NOMO-1 treated with DMSO at 0.1 percent for 48 hours (cell line): ENCODE measurements at regions not wholly inside any gene's neighbourhood (a gene's known extent, or its start where the extent isn't known, plus 50 kb on each side); places are given as distances from the start of the nearest gene placed in this dataset.
"Not testable (repeated sequence)": the region's sequence is repeated elsewhere in the genome, so short reads cannot be mapped to it uniquely, and the experiment has no call there.

Experiments used
- DNase-seq: peaks from one replicate; lab custom pipeline; 2025; ENCODE audit not compliant: unreplicated experiment; lab: John Stamatoyannopoulos, UW

- DNase-seq: no peak
Observed at GRCh38 chr14:106204063-106204462, 677.7 kb downstream of the TMEM121 start.

GRCh38 chr14:106207316-106207715, 680.9 kb downstream of the TMEM121 start:
- no peak for DNase-seq

GRCh38 chr14:106208794-106209193, 682.4 kb downstream of the TMEM121 start:
- DNase-seq: no peak

GRCh38 chr14:106209755-106210154, 683.4 kb downstream of the TMEM121 start:
- no peak for DNase-seq

- DNase-seq: no peak
Observed at GRCh38 chr14:106210650-106211049, 684.3 kb downstream of the TMEM121 start.

GRCh38 chr14:106211334-106211900, 685.0 kb downstream of the TMEM121 start:
- DNase-seq: no peak

GRCh38 chr14:106215229-106215628, 688.8 kb downstream of the TMEM121 start:
- DNase-seq: no peak

GRCh38 chr14:106216679-106217078, 690.3 kb downstream of the TMEM121 start:
- DNase-seq: no peak

- no peak for DNase-seq
Observed at GRCh38 chr14:106218174-106218573, 691.8 kb downstream of the TMEM121 start.

GRCh38 chr14:106222311-106222710, 695.9 kb downstream of the TMEM121 start:
- no peak for DNase-seq

- DNase-seq: no peak
Observed at GRCh38 chr14:106222731-106223130, 696.3 kb downstream of the TMEM121 start.

- DNase-seq: no peak
Observed at GRCh38 chr14:106227793-106228192, 701.4 kb downstream of the TMEM121 start.

- no peak for DNase-seq
Observed at GRCh38 chr14:106228541-106229158, 702.3 kb downstream of the TMEM121 start.

- no peak for DNase-seq
Observed at GRCh38 chr14:106230071-106230470, 703.7 kb downstream of the TMEM121 start.

- DNase-seq: not testable (repeated sequence)
Observed at GRCh38 chr14:106233191-106233590, 706.8 kb downstream of the TMEM121 start.

- not testable (repeated sequence) for DNase-seq
Observed at GRCh38 chr14:106234525-106235254, 708.3 kb downstream of the TMEM121 start.

GRCh38 chr14:106235356-106236159, 709.2 kb downstream of the TMEM121 start:
- DNase-seq: no peak

- DNase-seq: no peak
Observed at GRCh38 chr14:106248321-106249192, 722.2 kb downstream of the TMEM121 start.

- not testable (repeated sequence) for DNase-seq
Observed at GRCh38 chr14:106253995-106254394, 727.6 kb downstream of the TMEM121 start.

GRCh38 chr14:106257569-106257994, 731.2 kb downstream of the TMEM121 start:
- not testable (repeated sequence) for DNase-seq
